AG09309 (cell line): ENCODE measurements at regions not wholly inside any gene's neighbourhood (a gene's known extent, or its start where the extent isn't known, plus 50 kb on each side); places are given as distances from the start of the nearest gene placed in this dataset.

Source experiments
- DNase-seq: peaks from one replicate; pipeline ENCODE4 v3.0.0-alpha.2; 2010; ENCODE audit warnings: low read depth
- H3K4me3 ChIP-seq: 2 replicates; pipeline ENCODE4 v1.5.1; 2011; ENCODE audit warnings: mild to moderate bottlenecking, low read depth, low read length, moderate library complexity; ENCODE audit not compliant: control insufficient read depth
- TF ChIP-seq, protein P1 (sequence below): IDR thresholded peaks from 2 replicates; pipeline ENCODE4 v1.5.1; 2011; ENCODE audit warnings: mild to moderate bottlenecking, low read depth, low read length, inconsistent platforms; ENCODE audit not compliant: insufficient read depth, control insufficient read depth; ENCODE audit errors: missing control alignments

DNA sequence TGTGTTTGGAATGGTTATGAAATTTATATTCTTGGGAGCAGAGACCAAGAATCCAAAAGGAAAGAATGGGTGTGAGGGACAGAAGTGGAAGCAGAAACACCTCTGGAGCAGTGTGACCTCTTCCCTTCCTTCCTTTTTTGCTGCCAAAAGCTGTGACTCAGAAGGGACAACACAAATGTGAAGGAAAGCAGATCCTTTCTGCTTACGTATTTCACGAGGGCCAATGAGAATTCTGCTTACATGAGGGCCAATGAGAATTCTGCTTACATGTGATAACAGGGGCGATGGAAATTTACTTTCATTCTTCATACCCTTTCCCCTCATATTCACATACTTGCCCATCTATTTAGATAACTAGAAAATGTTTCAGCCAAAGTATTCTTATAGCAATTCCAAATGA lies 404.6 kb downstream of the PRDM5 start:
- DNase-seq, result peak; percentile 49
- TF ChIP-seq, protein P1, sequence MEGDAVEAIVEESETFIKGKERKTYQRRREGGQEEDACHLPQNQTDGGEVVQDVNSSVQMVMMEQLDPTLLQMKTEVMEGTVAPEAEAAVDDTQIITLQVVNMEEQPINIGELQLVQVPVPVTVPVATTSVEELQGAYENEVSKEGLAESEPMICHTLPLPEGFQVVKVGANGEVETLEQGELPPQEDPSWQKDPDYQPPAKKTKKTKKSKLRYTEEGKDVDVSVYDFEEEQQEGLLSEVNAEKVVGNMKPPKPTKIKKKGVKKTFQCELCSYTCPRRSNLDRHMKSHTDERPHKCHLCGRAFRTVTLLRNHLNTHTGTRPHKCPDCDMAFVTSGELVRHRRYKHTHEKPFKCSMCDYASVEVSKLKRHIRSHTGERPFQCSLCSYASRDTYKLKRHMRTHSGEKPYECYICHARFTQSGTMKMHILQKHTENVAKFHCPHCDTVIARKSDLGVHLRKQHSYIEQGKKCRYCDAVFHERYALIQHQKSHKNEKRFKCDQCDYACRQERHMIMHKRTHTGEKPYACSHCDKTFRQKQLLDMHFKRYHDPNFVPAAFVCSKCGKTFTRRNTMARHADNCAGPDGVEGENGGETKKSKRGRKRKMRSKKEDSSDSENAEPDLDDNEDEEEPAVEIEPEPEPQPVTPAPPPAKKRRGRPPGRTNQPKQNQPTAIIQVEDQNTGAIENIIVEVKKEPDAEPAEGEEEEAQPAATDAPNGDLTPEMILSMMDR, result no peak
- H3K4me3 ChIP-seq, result no peak overlapping the region

DNA sequence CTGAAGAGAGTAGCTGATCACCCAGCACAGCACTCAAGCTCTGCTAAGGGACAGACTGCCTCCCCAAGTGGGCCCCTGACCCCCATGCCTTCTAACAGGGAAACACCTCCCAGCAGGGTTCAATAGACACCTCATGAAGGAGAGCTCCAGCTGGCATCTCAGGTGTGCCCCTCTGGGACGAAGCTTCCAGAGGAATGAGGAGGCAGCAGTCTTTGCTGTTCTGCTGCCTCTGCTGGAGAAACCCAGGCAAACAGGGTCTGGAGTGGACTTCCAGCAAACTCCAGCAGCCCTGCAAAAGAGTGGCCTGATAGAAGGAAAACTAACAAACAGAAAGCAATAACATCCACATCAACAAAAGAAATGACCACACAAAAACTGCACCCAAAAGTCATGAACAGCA lies 412.8 kb downstream of the PRDM5 start:
- H3K4me3 ChIP-seq, result no peak overlapping the region
- TF ChIP-seq, protein P1, result no peak
- no peak for DNase-seq

- TF ChIP-seq, protein P1, result no peak
- DNase-seq, result no peak
- no peak overlapping the region for H3K4me3 ChIP-seq
These were observed 413.3 kb downstream of the PRDM5 start for GRCh38 chr4:120509222-120509621.

DNA sequence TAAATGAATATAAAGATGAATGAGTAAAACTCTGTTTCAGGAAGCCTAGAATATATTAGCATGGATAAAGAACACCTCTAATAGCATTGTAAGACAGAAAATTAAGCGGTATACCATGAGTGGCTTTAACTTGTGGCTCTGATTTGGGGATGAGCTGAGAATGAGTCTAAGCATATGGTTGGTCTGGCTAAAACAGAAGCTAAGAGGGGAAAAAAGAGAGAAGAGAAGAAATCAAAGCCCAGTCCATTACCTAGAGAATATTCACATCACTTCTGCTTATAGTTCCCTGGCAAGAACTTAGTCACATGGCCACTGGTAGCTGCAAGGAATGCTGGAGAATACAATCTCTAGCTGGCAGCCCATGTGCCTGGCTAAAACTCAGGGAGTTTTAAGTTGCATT lies 414.5 kb downstream of the PRDM5 start:
- no peak for DNase-seq
- TF ChIP-seq, protein P1, result no peak
- no peak overlapping the region for H3K4me3 ChIP-seq

- no peak for DNase-seq
- TF ChIP-seq, protein P1, result no peak
- H3K4me3 ChIP-seq, result no peak overlapping the region
These were observed 416.0 kb downstream of the PRDM5 start for GRCh38 chr4:120506536-120506935.

GRCh38 chr4:120498678-120499077 lies 423.8 kb downstream of the PRDM5 start:
- no peak overlapping the region for H3K4me3 ChIP-seq
- TF ChIP-seq, protein P1, result no peak
- DNase-seq, result no peak

DNA sequence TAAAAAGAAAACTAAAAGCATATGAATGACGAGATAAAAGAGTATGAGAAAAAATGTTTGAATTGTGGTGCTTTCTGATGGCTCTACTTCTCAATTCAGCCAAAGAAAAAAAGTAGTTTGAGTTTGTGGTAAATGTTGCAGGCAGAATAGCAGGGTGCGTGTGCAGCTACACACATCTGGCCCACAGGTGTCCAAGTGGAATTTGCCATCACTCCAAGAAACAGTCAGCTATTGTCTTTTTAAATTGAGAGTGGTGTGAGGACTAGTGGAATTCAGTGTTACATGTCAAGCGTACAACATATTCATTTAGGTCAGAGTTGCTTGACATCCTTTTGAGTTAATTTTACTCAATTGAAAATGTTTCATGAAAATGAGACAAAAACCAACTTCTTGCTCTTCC lies 424.8 kb upstream of the MAD2L1 start:
- TF ChIP-seq, protein P1, result no peak
- DNase-seq, result no peak
- H3K4me3 ChIP-seq, result no peak overlapping the region
